ENCODE measurements at regions not wholly inside any gene's neighbourhood (a gene's known extent, or its start where the extent isn't known, plus 50 kb on each side); places are given as distances from the start of the nearest gene placed in this dataset.

GRCh38 chr19:28449803-28450202 is 763.1 kb downstream of the UQCRFS1 start:
- dilution Hi-C loops (cut with MboI; ENCODE audit: extremely low pct_ligation_motif_present, low sequenced_read_pairs) = no loop called here
- ChIA-PET POLR2A (no interaction called here), CTCF (no interaction called here)
- H3K27me3 ChIP-seq (ENCODE audit: control insufficient read depth in 2 of 2, insufficient read depth in 2 of 2, low read length in 2 of 2) = no peaks in the 10 kb centered on the region
- TF ChIP-seq POLR2A (IDR thresholded peaks at IDR 0.05; ENCODE audit: low read depth, low read length) = no peak
- TF ChIP-seq MAX (IDR thresholded peaks at IDR 0.05; ENCODE audit: insufficient read depth, insufficient read length) = no peak
- TF ChIP-seq GATA2 (IDR thresholded peaks at IDR 0.05; ENCODE audit: insufficient read depth, insufficient read length, low read depth, low read length) = no peak
- no peak for TF ChIP-seq MYC (IDR thresholded peaks at IDR 0.05; ENCODE audit: low read depth, low read length)
- no peak for TF ChIP-seq JUN (IDR thresholded peaks at IDR 0.05; ENCODE audit: borderline replicate concordance, insufficient read depth, insufficient read length, low read depth)
- TF ChIP-seq EZH2 (IDR thresholded peaks at IDR 0.05; ENCODE audit: borderline replicate concordance, low read depth, low read length, severe bottlenecking) = no peak
- no peak for TF ChIP-seq POLR2AphosphoS5 (IDR thresholded peaks at IDR 0.05; ENCODE audit: insufficient read depth, low read depth, low read length)
- TF ChIP-seq FOS (IDR thresholded peaks at IDR 0.05; ENCODE audit: borderline replicate concordance, insufficient read depth, low read length) = no peak
- TF ChIP-seq CTCF (IDR thresholded peaks at IDR 0.05; ENCODE audit: extremely low read depth in 1 of 2, insufficient read depth in 1 of 2, low read depth in 1 of 2, low read length in 2 of 2) = no peak
- H3K4me3 ChIP-seq (replicated peaks in 1 of 3; ENCODE audit: insufficient read depth in 1 of 3, low read depth in 1 of 3, low read length in 3 of 3) = no peak overlapping the region
- no peaks in the 10 kb centered on the region for H4K20me1 ChIP-seq (replicated peaks; ENCODE audit: control insufficient read depth, extremely low read depth, insufficient read depth, low read length)
- DNase-seq (ENCODE audit: low read depth, low spot score) (no peak), FAIRE-seq (peak; percentile 4)
- no peak overlapping the region for H3K4me2 ChIP-seq (ENCODE audit: insufficient read depth, low read length)
- H3K9ac ChIP-seq (replicated peaks; ENCODE audit: extremely low read depth, insufficient read depth, low read length) = no peak overlapping the region
- H3K27ac ChIP-seq (ENCODE audit: insufficient read depth, low read depth, low read length) = no peak overlapping the region
- no peaks in the 10 kb centered on the region for H3K36me3 ChIP-seq (ENCODE audit: control insufficient read depth in 2 of 2, extremely low read depth in 1 of 2, insufficient read depth in 2 of 2, low read length in 2 of 2)
- no peak overlapping the region for H2AFZ ChIP-seq (ENCODE audit: low read depth, low read length)
- no peaks in the 10 kb centered on the region for H3K9me1 ChIP-seq (replicated peaks; ENCODE audit: control insufficient read depth, extremely low read depth, insufficient read depth, low read length)
- H3K4me1 ChIP-seq (ENCODE audit: control insufficient read depth, extremely low read depth, insufficient read depth, low read length) = no peaks in the 10 kb centered on the region
- intact Hi-C loops (cut with micrococcal nuclease) = no loop called here
- BruUV-seq (replicated peaks) = no TSS peak
- H3K79me2 ChIP-seq (ENCODE audit: control insufficient read depth, insufficient read depth, low read length) = no peaks in the 10 kb centered on the region
- no peaks in the 10 kb centered on the region for H3K9me3 ChIP-seq (replicated peaks; ENCODE audit: control insufficient read depth, insufficient read depth, low read length)

Data from endothelial cell of umbilical vein (primary cell).